ENCODE measurements at regions not wholly inside any gene's neighbourhood (a gene's known extent, or its start where the extent isn't known, plus 50 kb on each side); places are given as distances from the start of the nearest gene placed in this dataset.
A peak's percentile ranks its signal among the peaks of the same experiment; 100 is the strongest.

DNA sequence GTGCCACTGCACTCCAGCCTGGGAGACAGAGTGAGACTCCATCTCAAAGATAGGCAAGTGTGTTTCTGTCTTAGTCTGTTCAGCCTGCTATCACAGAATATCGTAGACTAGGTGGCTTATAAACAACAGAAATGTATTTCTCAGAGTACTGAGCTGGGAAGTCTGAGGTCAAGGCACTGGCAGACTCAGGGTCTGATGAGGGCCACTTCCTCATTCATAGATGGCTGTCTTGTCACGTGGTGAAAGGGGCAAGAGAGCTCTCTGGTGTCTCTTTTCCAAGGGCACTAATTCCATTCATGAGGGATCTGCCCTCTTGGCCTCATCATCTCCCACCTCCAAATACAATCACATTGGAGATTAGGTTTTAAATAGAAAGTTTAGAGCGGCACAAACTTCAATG is 95.6 kb upstream of the PHACTR3 start:
- no peak for DNase-seq

DNA sequence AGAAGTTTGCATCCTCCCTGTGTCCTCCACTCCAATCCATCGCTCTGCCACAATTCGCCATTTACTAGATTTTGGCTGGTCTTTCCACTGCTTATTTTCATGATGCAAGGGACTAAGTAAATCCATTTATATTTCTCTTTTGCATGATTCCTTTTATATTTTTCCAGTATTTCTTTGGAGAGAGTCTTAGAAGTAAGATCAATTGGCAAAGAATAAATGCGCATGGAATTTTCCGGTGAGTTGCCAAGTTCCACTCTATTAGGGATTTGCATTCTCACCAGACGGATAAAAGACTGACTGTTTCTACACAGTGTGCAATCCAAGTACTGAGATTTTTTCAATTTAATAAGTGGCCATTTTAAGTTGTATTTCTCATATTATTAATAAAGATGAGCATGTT is 91.7 kb upstream of the PHACTR3 start:
- no peak for DNase-seq

DNA sequence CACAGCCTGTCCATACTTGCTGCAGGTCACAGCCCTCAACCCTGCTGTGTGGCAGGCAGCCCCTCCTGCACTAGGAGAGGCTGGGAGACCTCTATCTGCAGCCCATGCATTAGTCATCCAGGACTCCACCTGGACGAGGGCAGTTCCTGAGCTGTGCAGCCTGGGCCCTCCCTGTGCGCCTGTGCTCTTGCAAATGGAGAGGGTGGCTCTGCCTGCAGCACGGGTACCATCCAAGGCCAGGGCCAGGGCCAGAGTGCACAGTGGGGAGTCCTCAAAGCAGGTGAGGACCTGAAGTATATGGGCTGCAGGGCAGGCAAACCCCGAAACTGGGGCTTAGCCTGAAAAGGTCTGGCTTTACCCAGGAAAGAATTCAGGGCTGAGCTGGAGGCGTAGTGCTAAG is 89.8 kb upstream of the PHACTR3 start:
- no peak for DNase-seq

DNA sequence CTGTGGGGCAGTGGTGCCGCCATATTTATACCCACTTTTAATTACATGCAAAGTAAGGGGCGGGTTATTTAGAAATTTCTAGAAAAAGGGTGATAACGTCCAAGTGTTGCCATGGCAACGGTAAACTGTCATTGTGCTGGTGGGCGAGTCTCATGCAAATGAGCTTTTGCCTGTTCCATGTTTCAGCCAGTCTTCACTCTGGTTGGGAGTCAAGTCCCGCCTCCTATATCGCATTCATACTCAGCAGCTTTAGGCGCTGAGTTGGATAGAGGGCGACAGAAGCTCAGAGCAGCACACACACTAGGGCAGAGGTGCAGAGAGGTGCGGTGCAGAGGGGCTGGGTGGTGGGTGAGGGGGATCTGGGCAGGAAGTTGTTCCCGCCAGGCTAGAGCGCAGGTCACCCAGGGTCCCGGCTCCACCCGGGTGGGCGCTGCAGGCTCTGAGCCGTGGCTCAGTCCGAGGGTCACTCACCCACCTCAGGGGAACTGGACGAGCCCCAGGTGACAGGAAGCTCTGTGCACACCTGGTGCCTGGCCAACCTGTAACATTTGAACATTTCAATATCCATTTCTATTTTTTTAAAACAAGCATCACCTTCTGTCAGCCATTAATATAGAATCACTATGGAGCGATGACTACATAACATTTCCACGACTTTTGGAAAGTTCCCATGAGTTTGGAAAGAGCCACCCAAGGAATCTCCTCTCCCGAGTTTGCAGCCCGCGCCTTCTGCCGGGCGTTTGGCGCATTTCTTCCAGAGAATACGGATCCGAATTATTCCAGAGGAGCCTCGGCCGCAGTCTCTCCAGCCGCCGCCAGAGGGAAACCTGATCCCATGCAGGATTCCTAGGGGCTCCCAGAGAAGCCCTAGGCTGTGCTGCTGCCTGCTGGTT is 89.1 kb upstream of the PHACTR3 start:
- peak; percentile 58 for DNase-seq

DNA sequence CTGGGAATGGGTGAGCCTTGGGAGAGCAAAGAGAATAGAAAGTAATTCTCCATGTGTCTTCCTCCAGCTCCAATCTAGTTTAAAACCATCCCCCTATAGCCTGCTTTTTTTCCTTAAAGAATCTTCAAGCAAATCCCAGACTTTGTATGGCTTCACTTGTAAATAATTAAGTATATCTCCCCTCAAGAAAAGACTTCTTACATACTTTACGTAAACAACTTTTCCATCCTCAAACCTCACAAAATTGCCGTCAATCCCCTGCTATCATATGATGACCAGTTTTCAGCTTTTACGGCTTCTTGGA is 88.5 kb upstream of the PHACTR3 start:
- no peak for DNase-seq

DNA sequence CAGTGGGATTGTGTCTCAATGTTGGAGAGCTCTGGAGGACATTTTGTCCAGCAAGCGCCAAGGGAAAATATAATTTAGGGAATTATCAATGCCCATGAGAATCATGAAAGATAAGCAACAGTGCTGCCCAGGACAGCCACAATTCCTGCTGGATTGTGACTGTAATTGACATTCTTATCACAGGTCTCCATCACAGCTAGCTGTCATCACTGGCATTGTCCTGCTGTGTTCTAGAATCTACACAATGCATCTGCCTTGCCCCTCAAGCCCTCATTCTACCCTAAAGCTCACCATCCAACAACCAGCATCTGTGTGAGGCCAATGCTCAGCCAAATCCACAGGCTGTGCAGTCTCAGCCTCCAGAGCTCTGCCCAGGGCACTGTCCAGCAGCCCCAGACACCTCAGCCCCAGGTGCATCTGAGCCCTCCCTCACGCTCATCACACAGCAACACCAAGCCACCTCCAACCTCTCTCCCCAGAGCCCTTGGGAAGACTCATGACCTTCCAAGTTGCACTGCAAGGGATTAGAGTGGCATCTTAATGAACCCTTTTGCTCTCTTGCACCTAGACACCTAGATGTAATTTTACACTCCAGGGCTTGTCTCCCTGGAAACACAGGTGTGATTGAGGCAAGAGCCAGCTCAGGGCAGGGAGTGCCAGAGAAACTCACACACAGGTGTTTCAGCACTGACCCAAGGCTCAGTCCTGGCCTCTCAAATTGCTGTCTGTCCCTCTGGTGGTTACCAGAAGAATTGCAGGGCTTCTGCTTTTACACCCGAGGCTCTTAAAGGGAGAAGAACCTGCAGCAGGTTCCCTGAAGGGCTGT is 85.2 kb upstream of the PHACTR3 start:
- peak; percentile 21 for DNase-seq

DNA sequence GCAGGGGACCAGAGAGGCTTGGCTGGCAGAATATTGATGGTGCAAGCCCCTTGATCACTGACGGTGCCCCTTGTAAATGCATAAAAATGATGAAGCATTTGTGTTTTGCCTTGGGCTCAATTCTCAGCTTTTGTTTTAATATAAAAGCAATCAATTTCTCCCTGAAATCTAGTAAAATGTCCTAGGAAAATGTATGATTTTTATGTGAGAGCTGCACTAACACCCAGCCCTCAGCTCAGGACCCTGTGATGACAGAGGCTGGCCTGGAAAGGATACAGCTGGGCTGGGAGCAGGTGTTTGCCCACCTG is 84.7 kb upstream of the PHACTR3 start:
- DNase-seq: no peak

DNA sequence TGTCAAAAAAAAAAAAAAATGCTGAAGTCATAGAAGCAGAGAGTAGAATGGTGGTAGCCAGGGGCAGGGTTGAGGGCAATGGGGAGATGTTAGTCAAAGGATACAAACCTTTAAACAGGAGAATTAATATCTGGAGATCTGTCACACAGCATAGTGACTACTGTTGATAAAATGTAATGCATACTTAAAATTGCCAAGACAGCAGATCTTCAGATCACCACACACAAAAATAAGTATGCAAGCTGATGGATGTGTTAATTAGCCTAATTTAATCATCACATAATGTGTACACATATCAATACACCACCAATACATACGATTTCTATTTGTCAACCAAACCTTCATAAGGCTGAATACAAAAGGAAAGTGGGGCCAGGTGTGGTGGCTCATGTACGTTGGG is 83.5 kb upstream of the PHACTR3 start:
- DNase-seq: no peak

DNA sequence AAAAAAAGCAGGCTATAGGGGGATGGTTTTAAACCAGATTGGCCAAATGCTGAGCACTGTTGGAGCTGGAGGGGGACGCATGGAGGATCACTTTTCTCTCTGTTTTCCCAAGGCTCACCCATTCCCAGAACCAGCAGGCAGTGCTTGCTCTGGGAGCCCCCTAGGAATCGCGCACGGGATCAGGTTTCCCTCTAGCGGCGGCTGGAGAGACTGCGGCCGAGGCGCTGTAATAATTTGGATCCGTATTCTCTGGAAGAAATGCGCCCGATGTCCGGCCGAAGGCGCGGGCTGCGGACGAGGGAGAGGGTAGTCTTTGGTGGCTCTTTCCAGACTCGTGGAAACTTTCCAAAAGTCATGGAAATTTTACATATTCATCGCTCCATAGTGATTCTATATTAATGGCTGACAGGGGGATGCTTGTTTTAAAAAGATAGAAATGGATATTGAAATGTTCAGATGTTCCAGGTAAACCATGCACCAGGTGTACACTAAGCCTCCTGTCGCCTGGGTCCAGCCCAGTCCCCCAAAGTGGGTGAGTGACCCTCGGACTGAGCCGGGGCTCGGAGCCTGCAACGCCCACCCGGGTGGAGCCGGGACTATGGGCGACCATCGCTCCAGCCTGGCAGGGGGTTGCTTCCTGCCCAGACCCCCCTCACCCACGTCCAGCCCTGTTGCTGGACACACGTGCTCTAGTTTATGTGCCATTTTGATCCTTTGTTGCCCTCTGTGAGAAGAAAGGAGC is 78.7 kb upstream of the PHACTR3 start:
- DNase-seq: peak; percentile 40

DNA sequence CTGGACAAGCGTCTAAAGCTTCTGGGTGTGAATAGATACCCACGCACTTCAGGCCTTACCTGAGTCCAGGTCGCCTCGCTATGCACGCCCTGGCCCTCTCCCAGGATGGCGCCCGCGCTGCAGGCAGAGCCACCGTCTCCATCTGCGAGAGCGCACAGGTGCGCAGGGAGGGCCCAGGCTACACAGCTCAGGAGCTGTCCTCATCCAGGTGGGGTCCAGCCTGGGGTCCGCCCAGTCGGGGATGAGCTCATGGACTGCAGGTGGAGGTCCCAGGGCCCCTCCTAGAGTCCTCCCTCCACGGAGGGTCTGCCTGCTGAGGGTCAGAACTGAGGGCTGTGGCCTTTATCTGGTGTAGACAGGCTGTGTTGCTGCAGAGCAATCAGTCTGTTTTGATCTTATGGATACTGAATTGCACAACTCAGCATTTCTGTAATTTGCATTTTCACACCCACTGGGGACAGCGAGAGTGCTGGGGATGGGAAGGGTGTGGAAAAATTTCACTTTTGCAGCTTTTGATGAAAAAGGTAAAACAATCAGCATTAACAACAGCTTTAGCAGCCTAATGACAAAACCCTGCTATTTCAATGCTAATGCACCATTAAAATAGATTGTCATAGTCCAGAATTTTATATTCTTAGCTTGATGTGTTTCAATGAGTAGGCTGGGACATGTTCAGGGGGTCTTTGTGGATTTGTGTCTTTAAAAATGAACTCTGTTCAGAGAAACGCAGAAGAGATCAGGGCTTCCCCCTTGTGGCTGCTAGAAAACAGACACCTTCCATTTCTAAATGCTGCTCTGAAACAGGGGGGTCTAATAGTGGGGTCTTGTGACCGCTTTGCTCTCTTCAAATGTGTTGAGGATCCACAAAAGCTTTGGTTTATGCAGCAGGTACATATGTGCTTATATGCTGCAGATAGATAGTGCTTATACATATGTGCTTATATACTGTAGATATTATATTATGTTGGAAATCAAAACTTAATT is 77.8 kb upstream of the PHACTR3 start:
- DNase-seq: no peak

DNA sequence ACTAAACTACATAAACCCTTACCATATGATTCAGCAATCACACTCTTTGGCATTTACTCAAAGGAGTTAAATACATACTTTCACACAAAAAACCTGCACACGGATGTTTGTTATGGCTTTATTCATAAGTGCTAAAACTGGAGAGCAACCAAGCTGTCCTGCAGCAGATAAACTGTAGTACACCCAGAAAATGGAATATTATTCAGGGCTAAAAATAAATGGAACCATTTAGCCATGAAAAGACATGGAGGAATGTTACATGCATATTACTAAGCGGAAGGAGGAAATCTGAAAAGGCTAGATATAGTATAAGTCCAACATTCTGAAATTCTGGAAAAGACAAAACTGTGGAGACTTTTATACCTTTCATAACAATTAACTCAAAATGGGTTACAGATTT is 73.6 kb upstream of the PHACTR3 start:
- DNase-seq: no peak

DNA sequence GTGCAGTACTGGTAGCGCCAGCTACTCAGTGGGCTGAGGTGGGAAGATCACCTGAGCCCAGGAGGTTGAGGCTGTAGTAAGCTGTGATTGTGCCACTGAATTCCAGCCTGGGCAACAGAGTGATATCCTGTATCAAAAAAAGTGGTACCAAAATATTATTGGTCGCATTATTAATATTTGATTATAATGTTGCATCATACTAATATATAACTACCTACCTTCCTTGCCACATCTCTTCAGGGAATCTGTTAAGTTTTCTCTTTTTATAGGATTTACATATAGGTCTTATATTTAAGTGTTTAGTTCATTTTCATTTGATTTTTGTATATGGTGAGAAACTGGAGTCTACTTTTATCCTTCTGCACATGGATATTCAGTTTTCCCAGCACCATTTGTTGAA is 66.3 kb upstream of the PHACTR3 start:
- no peak for DNase-seq

DNA sequence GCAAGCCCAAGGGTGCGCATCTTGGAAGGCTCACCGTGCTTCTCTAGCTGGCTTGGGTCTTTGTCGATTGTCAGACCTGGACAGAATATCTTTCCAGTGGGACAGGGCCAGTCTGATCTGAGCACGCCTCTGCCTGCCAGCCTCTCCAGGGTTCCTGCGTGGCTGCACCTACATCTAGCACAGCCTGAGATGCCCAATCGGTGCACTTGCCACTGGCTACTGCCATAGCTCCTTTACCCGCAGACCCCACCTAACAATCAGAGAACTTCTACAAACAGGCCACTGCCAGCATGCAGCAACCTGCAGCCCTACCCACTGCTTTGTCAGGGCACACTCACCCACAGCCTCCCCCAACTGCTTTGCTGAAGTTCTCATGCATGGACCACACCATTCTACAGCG is 56.7 kb upstream of the PHACTR3 start:
- no peak for DNase-seq

Measured in NCI-H446 treated with DMSO at 0.1 percent for 48 hours (cell line).